HepG2 (cell line): ENCODE measurements at regions not wholly inside any gene's neighbourhood (a gene's known extent, or its start where the extent isn't known, plus 50 kb on each side); places are given as distances from the start of the nearest gene placed in this dataset.

Experiments
- ATAC-seq: fragments of 200-7000 bp; cut with Tn5 transposase; 3 replicates; pipeline ENCODE4 v1.9.1; 2020; ENCODE audit warnings: mild to moderate bottlenecking, moderate library complexity
- BruUV-seq: library from RNA; stranded (reverse); fragments of 400-500 nt; replicated peaks from 2 replicates; lab custom pipeline; 2021; lab: Mats Ljungman, UMichigan
- CTCF ChIA-PET: fragments of 300-600 bp; formaldehyde crosslinking; extraction: SDS; loops from one replicate; lab custom pipeline; 2021; ENCODE audit warnings: low total read pairs, inconsistent platforms, low intra/inter-chr PET ratio; lab: Yijun Ruan, JAX
- POLR2A ChIA-PET: fragments of 350-600 bp; sonication (Branson Sonifier 250); formaldehyde crosslinking; loops from one replicate; lab custom pipeline; 2020; ENCODE audit warnings: antibody characterized with exemption, inconsistent platforms; lab: Yijun Ruan, JAX
- DNase-seq: peaks from one replicate; pipeline ENCODE4 v3.0.0-alpha.2; 2015; ENCODE audit warnings: low spot score
- FAIRE-seq: peaks from 3 replicates; lab custom pipeline; 2011; peaks lifted over from hg19 to GRCh38; lab: Jason Lieb, UNC
- H2AFZ ChIP-seq: one replicate; pipeline ENCODE4 v1.6.1; 2011; ENCODE audit warnings: low read length, inconsistent platforms
- H3K27ac ChIP-seq: fragments of 300-600 bp; 3 replicates; pipeline ENCODE4 v1.8.0; 2011; ENCODE audit warnings: mixed run types, mild to moderate bottlenecking, mixed read lengths, low read length, inconsistent platforms; ENCODE audit not compliant: insufficient read depth; ENCODE audit errors: extremely low read length
- H3K27me3 ChIP-seq, 2 experiments: fragments of 200-600 bp in 1 of 2; 2 replicates in 1 of 2; 3 replicates in 1 of 2; pipeline versions ENCODE4 v1.6.0 to v1.8.0; 2011; ENCODE audit warnings: low read length in 2 of 2, mild to moderate bottlenecking in 2 of 2, moderate library complexity in 2 of 2, inconsistent platforms in 1 of 2; ENCODE audit not compliant: insufficient read depth in 2 of 2, control insufficient read depth in 1 of 2
- H3K36me3 ChIP-seq, 2 experiments: fragments of 200-600 bp in 1 of 2; replicated peaks in 1 of 2; 2 replicates in 1 of 2; 3 replicates in 1 of 2; pipeline versions ENCODE4 v1.5.1 to v1.8.0; 2011; ENCODE audit warnings: low read length in 2 of 2, inconsistent platforms in 1 of 2; ENCODE audit not compliant: insufficient read depth in 2 of 2, control insufficient read depth in 1 of 2
- H3K4me1 ChIP-seq: 2 replicates; pipeline ENCODE4 v1.5.1; 2012; ENCODE audit warnings: low read length, inconsistent platforms; ENCODE audit not compliant: insufficient read depth
- H3K4me2 ChIP-seq: 2 replicates; pipeline ENCODE4 v1.6.0; 2011; ENCODE audit warnings: low read depth, low read length, inconsistent platforms
- H3K4me3 ChIP-seq, 3 experiments: fragments of 200-600 bp in 1 of 3; sonication (generic), shearing (Covaris generic) in 1 of 3; replicated peaks in 1 of 3; 2 replicates each; pipeline ENCODE4 v1.5.1; 2011 to 2016; ENCODE audit warnings: low read length in 3 of 3, inconsistent platforms in 2 of 3, low read depth in 2 of 3, mild to moderate bottlenecking in 2 of 3, control low read depth in 1 of 3, mixed read lengths in 1 of 3; ENCODE audit not compliant: insufficient read depth in 1 of 3
- H3K79me2 ChIP-seq: one replicate; pipeline ENCODE4 v1.6.1; 2011; ENCODE audit warnings: low read length, inconsistent platforms; ENCODE audit not compliant: insufficient read depth
- H3K9ac ChIP-seq: 2 replicates; pipeline ENCODE4 v1.6.0; 2011; ENCODE audit warnings: mild to moderate bottlenecking, low read depth, low read length, inconsistent platforms; ENCODE audit not compliant: insufficient read depth
- H3K9me3 ChIP-seq: 2 replicates; pipeline ENCODE4 v1.5.1; 2012; ENCODE audit warnings: mild to moderate bottlenecking, low read length
- H4K20me1 ChIP-seq: 2 replicates; pipeline ENCODE4 v1.6.0; 2011; ENCODE audit warnings: inconsistent platforms, mild to moderate bottlenecking, low read length, moderate library complexity; ENCODE audit not compliant: insufficient read depth
- DBP ChIP-seq: sonication (generic); formaldehyde crosslinking; IDR thresholded peaks from 2 replicates; pipeline ENCODE4 v1.4.0; 2020; ENCODE audit warnings: missing genetic modification reagents; ENCODE audit errors: not compliant biosample characterization
- HNRNPUL1 ChIP-seq: fragments of 200-400 bp; formaldehyde crosslinking; IDR thresholded peaks from 2 replicates; pipeline ENCODE4 v1.6.1; 2017; ENCODE audit warnings: low read depth, mild to moderate bottlenecking, low read length, moderate library complexity
- HOXA7 ChIP-seq: sonication (generic); formaldehyde crosslinking; IDR thresholded peaks from 2 replicates; pipeline ENCODE4 v1.8.1; 2022; ENCODE audit warnings: mild to moderate bottlenecking, missing genetic modification reagents, moderate library complexity
- RAD51 ChIP-seq: fragments of 450-650 bp; IDR thresholded peaks from 2 replicates; pipeline ENCODE4 v1.6.1; 2016; ENCODE audit warnings: borderline replicate concordance
- RELA ChIP-seq: sonication (generic); formaldehyde crosslinking; IDR thresholded peaks from 2 replicates; pipeline ENCODE4 v1.4.0; 2020; ENCODE audit warnings: missing genetic modification reagents
- ZBTB37 ChIP-seq: sonication (generic); formaldehyde crosslinking; IDR thresholded peaks from 2 replicates; pipeline ENCODE4 v1.4.0; 2020; ENCODE audit warnings: mild to moderate bottlenecking, missing genetic modification reagents
- ZFP1 ChIP-seq: IDR thresholded peaks from 2 replicates; pipeline ENCODE4 v1.6.1; 2016
- ZNF414 ChIP-seq: sonication (generic); formaldehyde crosslinking; IDR thresholded peaks from 2 replicates; pipeline ENCODE4 v1.5.0; 2020; ENCODE audit warnings: missing genetic modification reagents
- ZNF605 ChIP-seq: sonication (generic); formaldehyde crosslinking; IDR thresholded peaks from 2 replicates; pipeline ENCODE4 v1.8.0; 2022; ENCODE audit warnings: mild to moderate bottlenecking, missing genetic modification reagents
- ZNF749 ChIP-seq: sonication (generic); formaldehyde crosslinking; IDR thresholded peaks from 2 replicates; pipeline ENCODE4 v1.8.0; 2022; ENCODE audit warnings: mild to moderate bottlenecking, missing genetic modification reagents, moderate library complexity, borderline replicate concordance
- WGBS: methylation state at CpG from one replicate; pipeline ENCODE4 v1.1.6; 2017; ENCODE audit warnings: low lambda C conversion rate; 5-methylcytosine and 5-hydroxymethylcytosine counted together
- in situ Hi-C: cut with HindIII; loops from 2 replicates; pipeline ENCODE4 v1.10.0; 2017; ENCODE audit warnings: low pct_unique_long_range_greater_than_20kb; ENCODE audit not compliant: extremely low pct_ligation_motif_present
- intact Hi-C: fragments of 100-400 bp; cut with micrococcal nuclease; formaldehyde crosslinking; loops from one replicate; pipeline ENCODE4 v1.10.0; 2022; ENCODE audit not compliant: unreplicated experiment
- TF ChIP-seq, protein P1 (sequence below): fragments of 450-650 bp; IDR thresholded peaks from 2 replicates; pipeline ENCODE4 v1.6.1; 2017

DNA sequence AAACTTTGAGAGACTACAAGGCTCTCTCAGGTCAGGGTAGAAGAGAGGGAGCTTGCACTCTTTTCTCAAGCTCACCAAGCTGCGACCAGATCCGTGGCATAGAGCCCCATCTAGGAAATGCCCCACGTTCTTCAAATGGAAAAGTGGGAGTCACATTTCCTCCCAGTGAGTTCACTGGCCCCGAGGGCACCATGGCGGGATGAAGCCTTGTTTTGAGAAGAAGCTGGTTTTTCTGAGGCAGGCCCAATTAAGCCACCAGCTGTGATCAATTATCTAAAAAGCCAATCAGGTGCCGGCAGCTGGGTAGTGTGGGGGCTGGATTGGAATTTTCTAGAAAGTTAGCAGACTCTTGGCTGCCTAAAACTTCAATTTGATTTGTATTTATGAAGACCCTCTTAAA lies 101.4 kb downstream of the ZNF365 start (continued):
- TF ChIP-seq ZBTB37 (CRISPR knock-in tag): no peak
- TF ChIP-seq HNRNPUL1: no peak
- TF ChIP-seq ZNF414 (CRISPR knock-in tag): no peak
- TF ChIP-seq, protein P1, sequence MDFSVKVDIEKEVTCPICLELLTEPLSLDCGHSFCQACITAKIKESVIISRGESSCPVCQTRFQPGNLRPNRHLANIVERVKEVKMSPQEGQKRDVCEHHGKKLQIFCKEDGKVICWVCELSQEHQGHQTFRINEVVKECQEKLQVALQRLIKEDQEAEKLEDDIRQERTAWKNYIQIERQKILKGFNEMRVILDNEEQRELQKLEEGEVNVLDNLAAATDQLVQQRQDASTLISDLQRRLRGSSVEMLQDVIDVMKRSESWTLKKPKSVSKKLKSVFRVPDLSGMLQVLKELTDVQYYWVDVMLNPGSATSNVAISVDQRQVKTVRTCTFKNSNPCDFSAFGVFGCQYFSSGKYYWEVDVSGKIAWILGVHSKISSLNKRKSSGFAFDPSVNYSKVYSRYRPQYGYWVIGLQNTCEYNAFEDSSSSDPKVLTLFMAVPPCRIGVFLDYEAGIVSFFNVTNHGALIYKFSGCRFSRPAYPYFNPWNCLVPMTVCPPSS: no peak
- no peak for TF ChIP-seq DBP (CRISPR knock-in tag)

GRCh38 chr10:62479523-62479922 lies 105.4 kb downstream of the ZNF365 start:
- Histone ChIP-seq H3K27me3 (peaks cover 0 to 4% of the 10 kb centered on the region in 2 experiments; a peak in 1 of 5 replicates), H3K9ac (no peak overlapping the region), H3K4me2 (no peak overlapping the region), H3K79me2 (no peaks in the 10 kb centered on the region), H3K4me1 (no peaks in the 10 kb centered on the region), H3K27ac (no peak overlapping the region), H3K4me3 (no peak overlapping the region), H2AFZ (no peak overlapping the region), H4K20me1 (no peaks in the 10 kb centered on the region), H3K9me3 (no peaks in the 10 kb centered on the region), H3K36me3 (no peaks in the 10 kb centered on the region)
- FAIRE-seq (no peak), ATAC-seq (no peak), DNase-seq (no peak)
- POLR2A ChIA-PET: no interaction called here
- CTCF ChIA-PET: no interaction called here
- intact Hi-C loops (no loop called here), in situ Hi-C loops (no loop called here)
- WGBS: 0% methylated on average over 4 of the region's 4 CpGs
- no TSS peak for BruUV-seq
- no peak for TF ChIP-seq RELA (CRISPR knock-in tag)
- no peak for TF ChIP-seq ZNF749 (CRISPR knock-in tag)
- no peak for TF ChIP-seq ZNF605 (CRISPR knock-in tag)
- no peak for TF ChIP-seq RAD51
- no peak for TF ChIP-seq ZFP1 (CRISPR knock-in tag)
- TF ChIP-seq HOXA7 (CRISPR knock-in tag): no peak
- TF ChIP-seq, protein P1: no peak
